ENCODE measurements at regions not wholly inside any gene's neighbourhood (a gene's known extent, or its start where the extent isn't known, plus 50 kb on each side); places are given as distances from the start of the nearest gene placed in this dataset.

DNA sequence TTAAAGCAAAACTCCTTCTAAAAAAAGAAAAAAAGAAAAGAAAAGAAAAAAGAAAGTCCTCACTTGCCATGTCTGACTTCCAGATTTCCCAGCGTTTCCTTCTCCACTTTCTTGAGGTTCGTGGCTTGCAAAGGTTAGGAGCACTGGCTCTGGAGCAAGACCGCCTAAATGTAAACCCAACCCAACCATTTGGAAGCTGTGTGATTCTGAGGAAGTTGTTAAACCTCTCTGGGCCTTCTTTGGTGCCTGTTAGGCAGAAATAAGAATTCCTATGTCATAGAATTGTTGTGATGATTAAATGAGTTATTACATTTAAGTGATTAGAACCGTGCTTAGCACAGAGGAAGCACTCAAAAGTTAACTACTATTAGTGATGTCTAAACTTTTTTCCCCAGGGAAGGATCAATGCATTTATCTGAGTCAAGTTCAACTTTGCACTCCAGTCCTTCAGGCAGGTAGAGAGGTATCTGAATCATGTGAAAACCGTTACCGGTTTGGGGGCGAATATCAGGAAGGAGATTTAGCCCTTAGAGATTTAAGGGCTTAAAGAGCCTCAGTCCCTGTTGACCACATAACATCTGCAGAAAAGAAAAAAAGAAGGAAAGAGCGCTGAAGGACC, 78.3 kb upstream of the HES1 start:
- no peak for TF ChIP-seq EP300 (IDR thresholded peaks at IDR 0.05)
- TF ChIP-seq, protein P1, sequence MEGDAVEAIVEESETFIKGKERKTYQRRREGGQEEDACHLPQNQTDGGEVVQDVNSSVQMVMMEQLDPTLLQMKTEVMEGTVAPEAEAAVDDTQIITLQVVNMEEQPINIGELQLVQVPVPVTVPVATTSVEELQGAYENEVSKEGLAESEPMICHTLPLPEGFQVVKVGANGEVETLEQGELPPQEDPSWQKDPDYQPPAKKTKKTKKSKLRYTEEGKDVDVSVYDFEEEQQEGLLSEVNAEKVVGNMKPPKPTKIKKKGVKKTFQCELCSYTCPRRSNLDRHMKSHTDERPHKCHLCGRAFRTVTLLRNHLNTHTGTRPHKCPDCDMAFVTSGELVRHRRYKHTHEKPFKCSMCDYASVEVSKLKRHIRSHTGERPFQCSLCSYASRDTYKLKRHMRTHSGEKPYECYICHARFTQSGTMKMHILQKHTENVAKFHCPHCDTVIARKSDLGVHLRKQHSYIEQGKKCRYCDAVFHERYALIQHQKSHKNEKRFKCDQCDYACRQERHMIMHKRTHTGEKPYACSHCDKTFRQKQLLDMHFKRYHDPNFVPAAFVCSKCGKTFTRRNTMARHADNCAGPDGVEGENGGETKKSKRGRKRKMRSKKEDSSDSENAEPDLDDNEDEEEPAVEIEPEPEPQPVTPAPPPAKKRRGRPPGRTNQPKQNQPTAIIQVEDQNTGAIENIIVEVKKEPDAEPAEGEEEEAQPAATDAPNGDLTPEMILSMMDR (IDR thresholded peaks at IDR 0.05): no peak
